ENCODE measurements at regions not wholly inside any gene's neighbourhood (a gene's known extent, or its start where the extent isn't known, plus 50 kb on each side); places are given as distances from the start of the nearest gene placed in this dataset.
A peak's percentile ranks its signal among the peaks of the same experiment; 100 is the strongest.

GRCh38 chr2:176689711-176690110, 420.5 kb downstream of the MTX2 start:
- TF ChIP-seq TCF4 (CRISPR knock-in tag; IDR thresholded peaks at IDR 0.05; ENCODE audit: borderline replicate concordance), result no peak
- TF ChIP-seq SNAI2 (CRISPR knock-in tag; IDR thresholded peaks at IDR 0.05), result no peak
- no peak for TF ChIP-seq OSR1 (CRISPR knock-in tag; IDR thresholded peaks at IDR 0.05)
- no peak for TF ChIP-seq BACH2 (CRISPR knock-in tag; IDR thresholded peaks at IDR 0.05; ENCODE audit: borderline replicate concordance)
- no peak for ATAC-seq

DNA sequence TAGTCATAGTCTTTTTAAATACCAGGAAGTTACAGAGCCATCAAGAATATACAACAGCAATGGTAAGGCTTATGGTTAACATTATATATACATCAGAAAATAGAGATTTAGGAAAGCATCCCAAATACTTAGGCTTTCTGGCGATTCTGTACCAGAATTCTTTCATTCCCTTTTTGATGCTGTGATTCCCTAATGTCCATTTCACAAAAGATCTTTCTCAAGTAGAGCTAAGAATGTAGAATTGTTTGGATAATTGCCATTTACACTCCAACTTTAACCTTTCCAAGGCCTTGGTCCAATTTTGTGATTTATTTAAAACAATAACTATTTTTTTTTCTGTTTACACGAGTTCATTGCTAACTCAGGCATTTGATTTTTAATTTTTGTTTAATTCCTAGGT, 422.2 kb downstream of the MTX2 start:
- ATAC-seq, result no peak
- TF ChIP-seq OSR1 (CRISPR knock-in tag; IDR thresholded peaks at IDR 0.05) (no peak), PPARA (CRISPR knock-in tag; IDR thresholded peaks at IDR 0.05; ENCODE audit: borderline replicate concordance) (no peak), ARNTL (CRISPR knock-in tag; IDR thresholded peaks at IDR 0.05; ENCODE audit: borderline replicate concordance, low read depth) (no peak), ESRRG (CRISPR knock-in tag; IDR thresholded peaks at IDR 0.05) (no peak), TSHZ2 (CRISPR knock-in tag; IDR thresholded peaks at IDR 0.05) (no peak), RARB (CRISPR knock-in tag; IDR thresholded peaks at IDR 0.05) (no peak), GLIS3 (CRISPR knock-in tag; IDR thresholded peaks at IDR 0.05) (no peak), SNAI2 (CRISPR knock-in tag; IDR thresholded peaks at IDR 0.05) (no peak), PATZ1 (CRISPR knock-in tag; IDR thresholded peaks at IDR 0.05; ENCODE audit: borderline replicate concordance) (no peak), ZC3H10 (CRISPR knock-in tag; IDR thresholded peaks at IDR 0.05) (no peak), BACH2 (CRISPR knock-in tag; IDR thresholded peaks at IDR 0.05; ENCODE audit: borderline replicate concordance) (no peak), ISL1 (CRISPR knock-in tag; IDR thresholded peaks at IDR 0.05) (no peak), ZFP30 (CRISPR knock-in tag; IDR thresholded peaks at IDR 0.05) (no peak)
- TF ChIP-seq, protein P1, sequence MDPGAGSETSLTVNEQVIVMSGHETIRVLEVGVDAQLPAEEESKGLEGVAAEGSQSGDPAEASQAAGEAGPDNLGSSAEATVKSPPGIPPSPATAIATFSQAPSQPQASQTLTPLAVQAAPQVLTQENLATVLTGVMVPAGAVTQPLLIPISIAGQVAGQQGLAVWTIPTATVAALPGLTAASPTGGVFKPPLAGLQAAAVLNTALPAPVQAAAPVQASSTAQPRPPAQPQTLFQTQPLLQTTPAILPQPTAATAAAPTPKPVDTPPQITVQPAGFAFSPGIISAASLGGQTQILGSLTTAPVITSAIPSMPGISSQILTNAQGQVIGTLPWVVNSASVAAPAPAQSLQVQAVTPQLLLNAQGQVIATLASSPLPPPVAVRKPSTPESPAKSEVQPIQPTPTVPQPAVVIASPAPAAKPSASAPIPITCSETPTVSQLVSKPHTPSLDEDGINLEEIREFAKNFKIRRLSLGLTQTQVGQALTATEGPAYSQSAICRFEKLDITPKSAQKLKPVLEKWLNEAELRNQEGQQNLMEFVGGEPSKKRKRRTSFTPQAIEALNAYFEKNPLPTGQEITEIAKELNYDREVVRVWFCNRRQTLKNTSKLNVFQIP (CRISPR knock-in tag; IDR thresholded peaks at IDR 0.05; ENCODE audit: borderline replicate concordance, low read depth), result no peak

GRCh38 chr2:176692533-176692932, 423.3 kb downstream of the MTX2 start:
- TF ChIP-seq TCF4 (CRISPR knock-in tag; IDR thresholded peaks at IDR 0.05; ENCODE audit: borderline replicate concordance) (no peak), SNAI2 (CRISPR knock-in tag; IDR thresholded peaks at IDR 0.05) (no peak), TOX (CRISPR knock-in tag; IDR thresholded peaks at IDR 0.05; ENCODE audit: borderline replicate concordance) (no peak), ZFP30 (CRISPR knock-in tag; IDR thresholded peaks at IDR 0.05) (no peak), ZFP3 (CRISPR knock-in tag; IDR thresholded peaks at IDR 0.05) (no peak), ESRRG (CRISPR knock-in tag; IDR thresholded peaks at IDR 0.05) (no peak), OSR1 (CRISPR knock-in tag; IDR thresholded peaks at IDR 0.05) (no peak), BACH2 (CRISPR knock-in tag; IDR thresholded peaks at IDR 0.05; ENCODE audit: borderline replicate concordance) (no peak), ISL1 (CRISPR knock-in tag; IDR thresholded peaks at IDR 0.05) (no peak), PPARA (CRISPR knock-in tag; IDR thresholded peaks at IDR 0.05; ENCODE audit: borderline replicate concordance) (no peak)
- no peak for ATAC-seq

DNA sequence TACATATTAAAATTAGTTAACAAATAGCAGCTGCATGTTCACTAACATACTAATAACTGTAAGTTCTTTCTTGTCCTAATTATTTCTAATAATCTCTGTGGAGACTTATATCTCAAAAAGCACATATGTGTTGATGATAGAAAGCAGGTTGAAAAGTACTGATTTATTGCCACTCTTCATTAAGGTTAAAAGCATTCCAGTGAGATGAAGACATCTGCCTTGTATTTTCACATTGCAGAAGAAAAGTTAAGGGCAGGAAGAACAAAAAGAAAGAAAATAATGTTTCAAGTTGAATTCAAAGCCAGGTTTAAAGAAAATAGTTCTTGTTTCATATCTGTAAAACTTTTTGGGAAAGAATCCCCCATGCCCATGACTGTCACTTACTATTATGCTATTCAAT, 429.9 kb downstream of the MTX2 start:
- peak; percentile 44; the same call in 1 of the 3 replicates for ATAC-seq
- TF ChIP-seq ZFP30 (CRISPR knock-in tag; IDR thresholded peaks at IDR 0.05), result no peak
- TF ChIP-seq TSHZ2 (CRISPR knock-in tag; IDR thresholded peaks at IDR 0.05), result no peak
- TF ChIP-seq, protein P1 (CRISPR knock-in tag; IDR thresholded peaks at IDR 0.05; ENCODE audit: borderline replicate concordance, low read depth), result no peak; the same call in 1 of the 2 replicates
- peak; percentile 71; the same call in 1 of the 2 replicates for TF ChIP-seq ESRRG (CRISPR knock-in tag; IDR thresholded peaks at IDR 0.05)
- no peak; the same call in 1 of the 2 replicates for TF ChIP-seq ZNF565 (CRISPR knock-in tag; conservative IDR thresholded peaks at IDR 0.05; ENCODE audit: low read depth)
- TF ChIP-seq TOX (CRISPR knock-in tag; IDR thresholded peaks at IDR 0.05; ENCODE audit: borderline replicate concordance), result peak; percentile 93; the same call in 1 of the 2 replicates
- 0 out of 2 replicates have a peak, but pooled peaks have one; percentile 76 for TF ChIP-seq RARB (CRISPR knock-in tag; IDR thresholded peaks at IDR 0.05)
- TF ChIP-seq ZFP3 (CRISPR knock-in tag; IDR thresholded peaks at IDR 0.05), result no peak
- peak; percentile 72 for TF ChIP-seq ZC3H10 (CRISPR knock-in tag; IDR thresholded peaks at IDR 0.05)
- TF ChIP-seq GLIS3 (CRISPR knock-in tag; IDR thresholded peaks at IDR 0.05), result 0 out of 2 replicates have a peak, but pooled peaks have one; percentile 90
- peak; percentile 76; the same call in 1 of the 2 replicates for TF ChIP-seq PATZ1 (CRISPR knock-in tag; IDR thresholded peaks at IDR 0.05; ENCODE audit: borderline replicate concordance)
- 0 out of 2 replicates have a peak, but pooled peaks have one; percentile 60 for TF ChIP-seq SNAI2 (CRISPR knock-in tag; IDR thresholded peaks at IDR 0.05)
- TF ChIP-seq OSR1 (CRISPR knock-in tag; IDR thresholded peaks at IDR 0.05), result no peak
- no peak for TF ChIP-seq CSDC2 (CRISPR knock-in tag; IDR thresholded peaks at IDR 0.05)
- no peak for TF ChIP-seq BACH2 (CRISPR knock-in tag; IDR thresholded peaks at IDR 0.05; ENCODE audit: borderline replicate concordance)
- peak; percentile 66 for TF ChIP-seq TCF4 (CRISPR knock-in tag; IDR thresholded peaks at IDR 0.05; ENCODE audit: borderline replicate concordance)
- TF ChIP-seq ZNF70 (CRISPR knock-in tag; IDR thresholded peaks at IDR 0.05), result no peak
